T-cell (primary cell): ENCODE measurements at regions not wholly inside any gene's neighbourhood (a gene's known extent, or its start where the extent isn't known, plus 50 kb on each side); places are given as distances from the start of the nearest gene placed in this dataset.

ENCODE experiments used
- ATAC-seq, 4 experiments: fragments of 200-7000 bp in 3 of 4; fragments of 150-1000 bp in 1 of 4; cut with Tn5 transposase; replicated peaks in 1 of 4; 1 replicate in 3 of 4; 2 replicates in 1 of 4; pipeline ENCODE4 v1.10.0; 2021; ENCODE audit warnings: moderate library complexity in 3 of 4, mild to moderate bottlenecking in 2 of 4, moderate number of reproducible peaks in 1 of 4
- CTCF ChIA-PET, 2 donors: fragments of 300-600 bp; sonication (Branson Sonifier 250); formaldehyde crosslinking; loops; one replicate each; lab custom pipeline; 2022; ENCODE audit warnings: antibody characterized with exemption in 2 of 2; lab: Charles Lee
- POLR2A ChIA-PET, 2 donors: fragments of 300-600 bp; sonication (Branson Sonifier 250); formaldehyde crosslinking; loops; one replicate each; lab custom pipeline; 2022; ENCODE audit warnings: antibody characterized with exemption in 2 of 2; lab: Charles Lee
- DNase-seq, 35 experiments: peaks; one replicate each; pipeline versions ENCODE4 v3.0.0 to v3.0.0-alpha.2; 2013 to 2023
- H3K27ac ChIP-seq: one replicate; pipeline ENCODE4 v1.5.1; 2013; ENCODE audit warnings: low read length
- H3K27me3 ChIP-seq, 2 experiments: replicated peaks in 1 of 2; 1 replicate in 1 of 2; 2 replicates in 1 of 2; pipeline versions ENCODE4 v1.6.1 to v1.7.0; 2013; ENCODE audit warnings: low read length in 1 of 2, mixed read lengths in 1 of 2; ENCODE audit not compliant: control insufficient read depth in 2 of 2, insufficient read depth in 2 of 2; ENCODE audit errors: extremely low read depth in 1 of 2
- H3K36me3 ChIP-seq, 2 donors: 1 replicate in 1 of 2; 2 replicates in 1 of 2; pipeline versions ENCODE4 v1.6.1 to v1.7.0; 2013; ENCODE audit warnings: low read length in 1 of 2; ENCODE audit not compliant: control insufficient read depth in 2 of 2, insufficient read depth in 1 of 2; ENCODE audit errors: extremely low read depth in 1 of 2
- H3K4me1 ChIP-seq, 2 experiments: 1 replicate in 1 of 2; 2 replicates in 1 of 2; pipeline versions ENCODE4 v1.6.1 to v1.7.0; 2013; ENCODE audit warnings: low read length in 2 of 2, mixed read lengths in 1 of 2; ENCODE audit not compliant: insufficient read depth in 2 of 2, control insufficient read depth in 1 of 2; ENCODE audit errors: extremely low read depth in 1 of 2
- H3K4me3 ChIP-seq, 2 donors: 1 replicate in 1 of 2; 2 replicates in 1 of 2; pipeline versions ENCODE4 v1.5.1 to v1.7.0; 2013; ENCODE audit warnings: mild to moderate bottlenecking in 2 of 2, low read length in 1 of 2, moderate library complexity in 1 of 2; ENCODE audit not compliant: control insufficient read depth in 1 of 2; ENCODE audit errors: extremely low read depth in 1 of 2
- H3K9me3 ChIP-seq: 2 replicates; pipeline ENCODE4 v1.7.0; 2013
- H3K27ac Mint-ChIP-seq, 2 donors: one replicate each; pipeline ENCODE4 v1.8.0; 2020 to 2021; ENCODE audit warnings: mild to moderate bottlenecking in 2 of 2, mixed read lengths in 2 of 2
- H3K27me3 Mint-ChIP-seq, 2 donors: one replicate each; pipeline ENCODE4 v1.8.0; 2021 to 2022; ENCODE audit warnings: mixed read lengths in 2 of 2
- H3K36me3 Mint-ChIP-seq: one replicate; pipeline ENCODE4 v1.8.0; 2021; ENCODE audit warnings: mixed read lengths
- H3K4me1 Mint-ChIP-seq, 3 donors: one replicate each; pipeline ENCODE4 v1.8.0; 2020 to 2022; ENCODE audit warnings: mixed read lengths in 3 of 3, mild to moderate bottlenecking in 1 of 3
- H3K4me3 Mint-ChIP-seq, 3 donors: one replicate each; pipeline ENCODE4 v1.8.0; 2020 to 2022; ENCODE audit warnings: mild to moderate bottlenecking in 3 of 3, mixed read lengths in 3 of 3, moderate library complexity in 3 of 3
- H3K9me3 Mint-ChIP-seq, 3 donors: one replicate each; pipeline ENCODE4 v1.8.0; 2020 to 2022; ENCODE audit warnings: mixed read lengths in 3 of 3
- WGBS: methylation state at CpG from one replicate; pipeline ENCODE4 v1.1.5; 2013; ENCODE audit warnings: missing lambda C conversion rate; ENCODE audit not compliant: insufficient coverage; 5-methylcytosine and 5-hydroxymethylcytosine counted together

GRCh38 chr5:68161156-68161555, 54.4 kb upstream of the PIK3R1 start:
- CTCF ChIA-PET, result no interaction called here
- DNase-seq (no peak), ATAC-seq (no peak)
- H3K4me1 Mint-ChIP-seq, result no peaks in the 10 kb centered on the region
- no peaks in the 10 kb centered on the region for H3K9me3 Mint-ChIP-seq
- H3K36me3 Mint-ChIP-seq, result no peaks in the 10 kb centered on the region
- no CpG with 5 or more reads among the region's 3 CpGs for WGBS
- no peak overlapping the region for H3K27ac ChIP-seq
- no peaks in the 10 kb centered on the region for H3K36me3 ChIP-seq
- POLR2A ChIA-PET, result no interaction called here
- H3K4me3 ChIP-seq, result no peak overlapping the region
- no peak overlapping the region for H3K27ac Mint-ChIP-seq
- H3K27me3 Mint-ChIP-seq, result peaks cover 0 to under 1% of the 10 kb centered on the region in 2 donors
- H3K4me1 ChIP-seq, result no peaks in the 10 kb centered on the region
- no peaks in the 10 kb centered on the region for H3K27me3 ChIP-seq
- no peak overlapping the region for H3K4me3 Mint-ChIP-seq
- no peaks in the 10 kb centered on the region for H3K9me3 ChIP-seq

GRCh38 chr5:68159224-68159951, 56.2 kb upstream of the PIK3R1 start:
- H3K27ac ChIP-seq, result no peak overlapping the region
- ATAC-seq, result no peak
- no peaks in the 10 kb centered on the region for H3K27me3 ChIP-seq
- H3K4me1 ChIP-seq, result no peaks in the 10 kb centered on the region
- WGBS, result 93% methylated on average over 11 of the region's 14 CpGs
- H3K36me3 Mint-ChIP-seq, result no peaks in the 10 kb centered on the region
- no peaks in the 10 kb centered on the region for H3K4me1 Mint-ChIP-seq
- H3K9me3 Mint-ChIP-seq, result no peaks in the 10 kb centered on the region
- H3K36me3 ChIP-seq, result no peaks in the 10 kb centered on the region
- ChIA-PET POLR2A (no interaction called here), CTCF (interaction anchor here in 1 of 2 donors (0.7 kb wide), 1 partner anchor 762 kb away, joined by 3 read pairs; no protein-coding TSS in a partner anchor)
- no peak overlapping the region for H3K27ac Mint-ChIP-seq
- DNase-seq, result no peak
- no peak overlapping the region for H3K4me3 ChIP-seq
- no peaks in the 10 kb centered on the region for H3K9me3 ChIP-seq
- no peaks in the 10 kb centered on the region for H3K27me3 Mint-ChIP-seq
- no peak overlapping the region for H3K4me3 Mint-ChIP-seq

- DNase-seq, result no peak
- Histone ChIP-seq H3K27ac (no peak overlapping the region), H3K9me3 (no peaks in the 10 kb centered on the region), H3K36me3 (no peaks in the 10 kb centered on the region), H3K4me1 (no peaks in the 10 kb centered on the region), H3K27me3 (no peaks in the 10 kb centered on the region), H3K4me3 (no peak overlapping the region)
- no peak for ATAC-seq
- Mint-ChIP-seq H3K4me1 (no peaks in the 10 kb centered on the region), H3K4me3 (no peak overlapping the region), H3K27ac (no peak overlapping the region), H3K27me3 (no peaks in the 10 kb centered on the region), H3K9me3 (no peaks in the 10 kb centered on the region), H3K36me3 (no peaks in the 10 kb centered on the region)
- CTCF ChIA-PET, result interaction anchor here in 1 of 2 donors (0.7 kb wide), 1 partner anchor 509 kb away, joined by 4 read pairs; no protein-coding TSS in a partner anchor
- WGBS, result no CpG with 5 or more reads among the region's 6 CpGs
- POLR2A ChIA-PET, result interaction anchor here in 1 of 2 donors (0.6 kb wide), 1 partner anchor 12 kb away, joined by 3 read pairs; no protein-coding TSS in a partner anchor
Observed at GRCh38 chr5:68155940-68156339, 59.6 kb upstream of the PIK3R1 start.

GRCh38 chr5:68154119-68154857, 61.3 kb upstream of the PIK3R1 start:
- H3K4me1 Mint-ChIP-seq, result no peaks in the 10 kb centered on the region
- H3K27ac ChIP-seq, result no peak overlapping the region
- H3K27ac Mint-ChIP-seq, result no peak overlapping the region
- ChIA-PET POLR2A (interaction anchor here in 1 of 2 donors (0.5 to 0.7 kb wide), 3 partner anchors 11 to 90 kb away, joined by 3 to 4 read pairs (median 3); no protein-coding TSS in a partner anchor), CTCF (interaction anchor here (0.5 to 0.7 kb wide), 4 partner anchors 55 to 216 kb away, joined by 3 to 4 read pairs (median 3); no protein-coding TSS in a partner anchor)
- no peaks in the 10 kb centered on the region for H3K27me3 ChIP-seq
- no peaks in the 10 kb centered on the region for H3K36me3 ChIP-seq
- WGBS, result 86% methylated on average over 5 of the region's 9 CpGs
- no peaks in the 10 kb centered on the region for H3K36me3 Mint-ChIP-seq
- H3K4me3 Mint-ChIP-seq, result no peak overlapping the region
- no peak for ATAC-seq
- H3K4me3 ChIP-seq, result no peak overlapping the region
- H3K4me1 ChIP-seq, result no peaks in the 10 kb centered on the region
- H3K27me3 Mint-ChIP-seq, result no peaks in the 10 kb centered on the region
- no peaks in the 10 kb centered on the region for H3K9me3 ChIP-seq
- H3K9me3 Mint-ChIP-seq, result no peaks in the 10 kb centered on the region
- no peak for DNase-seq

- no peak for ATAC-seq
- no peaks in the 10 kb centered on the region for H3K9me3 Mint-ChIP-seq
- Histone ChIP-seq H3K27ac (no peak overlapping the region), H3K9me3 (no peaks in the 10 kb centered on the region), H3K27me3 (no peaks in the 10 kb centered on the region), H3K36me3 (no peaks in the 10 kb centered on the region), H3K4me1 (no peaks in the 10 kb centered on the region), H3K4me3 (no peak overlapping the region)
- H3K4me3 Mint-ChIP-seq, result no peak overlapping the region
- H3K36me3 Mint-ChIP-seq, result no peaks in the 10 kb centered on the region
- no peaks in the 10 kb centered on the region for H3K4me1 Mint-ChIP-seq
- POLR2A ChIA-PET, result no interaction called here
- CTCF ChIA-PET, result no interaction called here
- no CpG with 5 or more reads among the region's 4 CpGs for WGBS
- no peak overlapping the region for H3K27ac Mint-ChIP-seq
- H3K27me3 Mint-ChIP-seq, result no peaks in the 10 kb centered on the region
- DNase-seq, result no peak
Observed at GRCh38 chr5:68151812-68152211, 63.7 kb upstream of the PIK3R1 start.

GRCh38 chr5:68149189-68149588, 66.4 kb upstream of the PIK3R1 start:
- Mint-ChIP-seq H3K4me3 (no peak overlapping the region), H3K4me1 (no peaks in the 10 kb centered on the region), H3K9me3 (no peaks in the 10 kb centered on the region), H3K27ac (no peak overlapping the region), H3K36me3 (no peaks in the 10 kb centered on the region), H3K27me3 (no peaks in the 10 kb centered on the region)
- ChIA-PET CTCF (interaction anchor here in 1 of 2 donors (0.6 kb wide), 1 partner anchor 49 kb away, joined by 3 read pairs; no protein-coding TSS in a partner anchor), POLR2A (no interaction called here)
- no peaks in the 10 kb centered on the region for H3K36me3 ChIP-seq
- no peaks in the 10 kb centered on the region for H3K27me3 ChIP-seq
- no peak for ATAC-seq
- H3K27ac ChIP-seq, result no peak overlapping the region
- H3K4me1 ChIP-seq, result no peaks in the 10 kb centered on the region
- no peak overlapping the region for H3K4me3 ChIP-seq
- WGBS, result 80% methylated on average over 1 of the region's 2 CpGs
- H3K9me3 ChIP-seq, result no peaks in the 10 kb centered on the region
- no peak for DNase-seq
